Stimulated activated naive CD8-positive, alpha-beta T cell treated with anti-CD3 and anti-CD28 coated beads, Interleukin-15, Interleukin-2, amounts not matched to agents 100 ng/mL and 50 ng/mL, for 24 hours (primary cell): ENCODE measurements at regions not wholly inside any gene's neighbourhood (a gene's known extent, or its start where the extent isn't known, plus 50 kb on each side); places are given as distances from the start of the nearest gene placed in this dataset.

Source experiments
- H3K27ac Mint-ChIP-seq: one replicate; pipeline ENCODE4 v1.8.0; 2021; ENCODE audit warnings: mild to moderate bottlenecking, mixed read lengths
- H3K27me3 Mint-ChIP-seq: one replicate; pipeline ENCODE4 v1.8.0; 2021; ENCODE audit warnings: mixed read lengths
- H3K36me3 Mint-ChIP-seq: one replicate; pipeline ENCODE4 v1.8.0; 2021; ENCODE audit warnings: low read depth, mixed read lengths
- H3K4me1 Mint-ChIP-seq: one replicate; pipeline ENCODE4 v1.8.0; 2021; ENCODE audit warnings: low read depth, mixed read lengths
- H3K4me3 Mint-ChIP-seq: one replicate; pipeline ENCODE4 v1.8.0; 2021; ENCODE audit warnings: mild to moderate bottlenecking, mixed read lengths
- H3K9me3 Mint-ChIP-seq: one replicate; pipeline ENCODE4 v1.8.0; 2021; ENCODE audit warnings: mixed read lengths

DNA sequence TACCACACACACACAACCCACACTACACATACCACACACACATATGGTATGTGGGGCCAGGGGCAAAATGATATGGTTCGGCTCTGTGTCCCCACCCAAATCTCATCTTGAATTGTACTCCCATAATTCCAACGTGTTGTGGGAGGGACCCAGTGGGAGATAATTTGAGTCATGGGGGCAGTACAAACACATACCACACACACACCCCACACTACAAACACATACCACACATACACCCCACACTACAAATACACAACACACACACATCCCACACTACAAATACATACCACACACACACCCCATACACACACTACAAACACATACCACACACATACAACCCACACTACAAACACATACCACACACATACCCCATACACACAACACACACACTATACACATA lies 117.8 kb downstream of the TTC32 start:
- Mint-ChIP-seq H3K27ac (no peak overlapping the region), H3K9me3 (peaks cover 5% of the 10 kb centered on the region), H3K4me3 (no peak overlapping the region), H3K27me3 (peaks cover 14% of the 10 kb centered on the region), H3K36me3 (no peaks in the 10 kb centered on the region), H3K4me1 (no peaks in the 10 kb centered on the region)

DNA sequence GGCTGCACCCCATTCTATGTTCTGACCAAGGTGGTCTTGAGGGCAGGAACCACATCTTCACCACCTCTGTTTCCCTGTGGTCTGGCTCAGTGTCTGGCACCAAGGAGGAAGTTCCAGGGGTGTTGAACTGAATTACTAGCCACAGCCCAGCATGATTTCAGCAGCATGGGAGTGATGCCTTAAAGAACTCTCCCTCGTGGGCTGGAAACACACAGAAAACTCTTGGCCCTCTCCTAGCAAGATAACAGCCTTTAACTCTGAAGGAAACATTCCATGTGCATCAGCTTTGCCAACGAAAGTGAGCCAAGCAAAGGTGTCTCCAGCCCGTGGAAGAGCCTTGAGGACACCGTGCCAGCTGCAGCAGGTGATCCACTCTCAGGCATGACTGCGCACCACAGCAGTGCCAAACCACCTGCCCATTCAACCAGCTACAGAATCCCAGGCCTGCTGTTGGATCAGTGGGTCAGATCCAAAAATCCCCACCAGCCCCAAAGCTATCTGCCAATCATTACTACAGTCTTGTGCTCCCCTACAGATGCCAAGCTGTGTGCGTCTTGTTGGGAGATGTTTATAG lies 124.8 kb downstream of the TTC32 start:
- Mint-ChIP-seq H3K27me3 (peaks cover 4% of the 10 kb centered on the region), H3K36me3 (no peaks in the 10 kb centered on the region), H3K9me3 (no peaks in the 10 kb centered on the region), H3K4me1 (no peaks in the 10 kb centered on the region), H3K4me3 (no peak overlapping the region), H3K27ac (no peak overlapping the region)

DNA sequence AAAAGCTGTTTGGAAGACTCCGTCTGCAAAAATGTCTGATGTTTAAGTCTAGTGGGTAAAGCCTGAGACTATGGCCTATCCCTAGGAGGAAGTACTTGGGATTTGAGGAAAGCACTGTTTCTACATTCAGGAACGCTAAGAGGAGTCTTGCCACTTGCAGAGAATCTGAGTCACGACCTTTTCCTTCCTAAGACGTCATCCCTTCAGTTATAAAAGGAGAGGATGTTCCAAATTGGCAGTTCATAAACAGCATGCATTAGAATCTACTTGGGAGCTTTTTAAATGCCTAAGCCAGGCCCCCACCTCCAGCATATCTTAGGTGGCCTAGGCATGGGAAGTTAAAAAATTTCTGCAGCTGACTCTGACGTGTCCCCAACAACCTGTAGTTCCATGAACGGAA lies 125.9 kb downstream of the TTC32 start:
- Mint-ChIP-seq H3K27ac (no peak overlapping the region), H3K4me3 (no peak overlapping the region), H3K36me3 (no peaks in the 10 kb centered on the region), H3K9me3 (no peaks in the 10 kb centered on the region), H3K27me3 (no peaks in the 10 kb centered on the region), H3K4me1 (no peaks in the 10 kb centered on the region)

DNA sequence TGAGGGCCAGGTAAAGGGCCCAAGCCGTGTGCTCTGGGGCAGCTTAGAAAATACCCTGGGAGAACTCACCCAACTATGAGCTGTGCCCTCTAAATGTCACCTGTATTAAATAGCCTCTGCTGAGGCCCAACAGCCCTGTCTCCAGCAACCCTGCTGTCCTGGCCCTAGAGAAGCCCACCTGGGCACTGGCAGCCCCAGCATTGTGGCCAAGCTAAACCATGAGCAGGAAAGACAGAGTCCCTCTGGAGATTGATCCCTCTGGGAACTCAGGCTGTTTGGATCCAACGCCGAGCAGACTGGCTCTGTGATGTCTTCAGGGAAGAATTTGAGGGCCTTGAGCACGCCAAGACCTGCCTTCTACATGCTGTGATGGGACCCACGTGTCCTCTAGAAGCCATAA lies 126.5 kb downstream of the TTC32 start:
- no peak overlapping the region for H3K27ac Mint-ChIP-seq
- H3K4me1 Mint-ChIP-seq, result no peaks in the 10 kb centered on the region
- no peaks in the 10 kb centered on the region for H3K27me3 Mint-ChIP-seq
- H3K9me3 Mint-ChIP-seq, result no peaks in the 10 kb centered on the region
- H3K36me3 Mint-ChIP-seq, result no peaks in the 10 kb centered on the region
- H3K4me3 Mint-ChIP-seq, result no peak overlapping the region

DNA sequence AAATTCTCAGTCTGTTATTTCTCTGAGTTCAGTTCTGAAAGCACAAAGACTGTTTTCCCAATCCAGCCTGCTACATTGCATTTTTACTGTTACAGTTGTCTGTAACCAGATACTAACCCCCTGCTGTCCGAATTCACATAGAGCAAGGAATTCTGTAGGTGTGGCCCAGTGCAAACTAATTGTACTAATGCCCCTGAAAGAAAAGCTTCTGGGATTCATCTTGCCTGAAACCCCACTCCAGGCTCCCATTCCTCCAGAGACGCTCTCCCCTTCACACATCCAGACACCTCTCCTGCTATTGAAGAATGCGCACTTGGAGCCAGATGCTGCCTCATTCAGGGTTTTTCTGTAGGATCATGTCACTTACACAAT lies 127.0 kb downstream of the TTC32 start:
- Mint-ChIP-seq H3K36me3 (no peaks in the 10 kb centered on the region), H3K4me3 (no peak overlapping the region), H3K27me3 (no peaks in the 10 kb centered on the region), H3K27ac (no peak overlapping the region), H3K4me1 (no peaks in the 10 kb centered on the region), H3K9me3 (no peaks in the 10 kb centered on the region)

DNA sequence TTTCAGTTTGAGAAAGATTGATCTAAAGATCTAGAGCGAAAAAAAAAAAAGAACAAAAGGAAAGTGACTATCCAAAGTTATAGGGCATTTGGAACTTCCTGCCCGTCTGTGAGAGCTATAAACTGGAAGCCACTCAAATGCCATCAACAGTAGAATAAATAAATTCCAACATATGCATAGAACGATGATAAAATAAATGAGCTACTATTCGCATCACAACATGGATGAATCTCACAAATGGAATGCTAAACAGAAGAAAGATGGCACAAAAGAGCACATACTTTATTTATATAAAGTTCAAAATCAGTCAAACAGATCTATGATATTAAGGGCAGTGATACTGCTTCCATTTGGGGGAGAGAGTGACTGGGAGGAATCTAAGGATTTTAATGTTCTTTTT lies 128.8 kb downstream of the TTC32 start:
- Mint-ChIP-seq H3K36me3 (no peaks in the 10 kb centered on the region), H3K27ac (no peak overlapping the region), H3K27me3 (no peaks in the 10 kb centered on the region), H3K9me3 (no peaks in the 10 kb centered on the region), H3K4me1 (no peaks in the 10 kb centered on the region), H3K4me3 (no peak overlapping the region)

DNA sequence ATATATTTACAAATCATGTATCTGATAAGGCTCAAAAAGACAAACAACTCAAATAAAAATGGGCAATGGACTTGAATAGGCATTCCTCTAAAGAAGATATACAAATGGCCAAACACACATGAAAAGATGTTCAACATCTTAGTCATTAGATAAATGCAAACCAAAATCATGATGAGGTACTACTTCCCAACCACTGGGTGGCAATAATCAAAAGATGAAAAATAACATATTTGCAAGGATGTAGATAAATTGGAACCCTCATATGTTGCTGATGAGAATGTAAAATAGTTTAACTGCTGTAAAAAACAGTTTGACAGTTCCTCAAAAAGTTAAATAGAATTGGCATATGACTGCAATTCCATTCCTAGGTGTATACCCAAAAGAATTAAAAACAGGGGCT lies 132.3 kb downstream of the TTC32 start:
- Mint-ChIP-seq H3K4me3 (no peak overlapping the region), H3K9me3 (peaks cover 4% of the 10 kb centered on the region), H3K4me1 (no peaks in the 10 kb centered on the region), H3K36me3 (no peaks in the 10 kb centered on the region), H3K27ac (no peak overlapping the region), H3K27me3 (peaks cover 5% of the 10 kb centered on the region)

DNA sequence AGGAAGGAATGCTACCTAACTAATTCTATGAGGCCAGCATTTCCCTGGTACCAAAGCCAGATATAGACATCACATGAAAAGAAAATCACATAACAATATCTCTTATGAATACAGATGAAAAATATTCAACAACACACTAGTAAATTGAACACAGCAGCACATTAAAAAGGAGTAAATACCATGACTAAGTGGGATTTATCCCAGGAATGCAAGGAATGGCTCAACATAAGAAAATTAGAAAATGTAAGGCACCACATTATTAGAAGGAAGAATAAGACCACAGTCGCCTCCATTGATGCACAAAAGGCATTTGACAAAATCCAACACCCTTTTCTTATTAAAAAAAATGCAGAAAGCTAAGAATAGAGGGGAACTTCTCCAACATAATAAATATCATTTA lies 133.9 kb downstream of the TTC32 start:
- H3K27ac Mint-ChIP-seq, result no peak overlapping the region
- H3K4me1 Mint-ChIP-seq, result no peaks in the 10 kb centered on the region
- peaks cover 5% of the 10 kb centered on the region for H3K9me3 Mint-ChIP-seq
- peaks cover 5% of the 10 kb centered on the region for H3K27me3 Mint-ChIP-seq
- H3K4me3 Mint-ChIP-seq, result no peak overlapping the region
- H3K36me3 Mint-ChIP-seq, result no peaks in the 10 kb centered on the region

DNA sequence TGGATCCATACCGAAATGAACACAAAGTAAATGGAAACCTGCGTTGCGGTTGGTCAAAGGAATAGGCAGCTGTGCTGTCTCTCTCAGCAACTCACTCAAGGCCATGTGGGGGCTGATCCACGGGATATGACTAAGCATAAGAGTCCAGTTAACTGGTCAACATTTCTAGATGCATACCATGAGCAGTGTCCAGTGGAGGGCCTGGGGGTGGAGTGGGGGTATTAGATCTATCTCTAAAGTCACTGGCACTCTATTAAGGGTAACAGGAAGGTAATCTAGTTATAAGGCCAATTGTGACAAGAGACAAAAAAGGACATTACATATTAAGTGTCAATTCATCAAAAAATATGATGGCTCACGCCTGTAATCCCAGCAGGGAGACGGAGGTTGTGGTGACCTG lies 136.8 kb downstream of the TTC32 start:
- H3K27me3 Mint-ChIP-seq, result peaks cover 5% of the 10 kb centered on the region
- H3K27ac Mint-ChIP-seq, result no peak overlapping the region
- H3K4me1 Mint-ChIP-seq, result no peaks in the 10 kb centered on the region
- no peaks in the 10 kb centered on the region for H3K36me3 Mint-ChIP-seq
- H3K9me3 Mint-ChIP-seq, result peaks cover 5% of the 10 kb centered on the region
- H3K4me3 Mint-ChIP-seq, result no peak overlapping the region

DNA sequence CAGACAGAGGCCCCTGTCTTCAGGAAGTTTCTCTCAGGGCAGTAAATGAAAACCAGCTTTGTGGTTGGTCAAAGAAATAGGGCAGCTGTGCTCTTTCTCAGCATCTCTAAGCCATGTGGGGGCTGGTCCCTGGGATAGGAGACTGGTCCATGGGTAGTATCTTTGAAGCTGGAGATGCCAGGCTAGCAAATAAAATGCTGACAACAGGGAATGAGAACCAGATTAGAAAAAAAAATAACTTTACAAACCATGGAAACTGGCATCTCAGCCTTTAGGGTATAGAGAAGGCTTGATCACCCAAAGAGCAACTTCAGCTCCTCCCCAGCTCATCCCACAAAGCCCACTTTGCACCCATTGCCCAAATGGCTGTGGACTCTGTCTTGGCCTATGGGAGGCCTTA lies 138.1 kb downstream of the TTC32 start:
- Mint-ChIP-seq H3K27ac (no peak overlapping the region), H3K27me3 (peaks cover 5% of the 10 kb centered on the region), H3K36me3 (no peaks in the 10 kb centered on the region), H3K4me1 (no peaks in the 10 kb centered on the region), H3K9me3 (peaks cover 5% of the 10 kb centered on the region), H3K4me3 (no peak overlapping the region)

DNA sequence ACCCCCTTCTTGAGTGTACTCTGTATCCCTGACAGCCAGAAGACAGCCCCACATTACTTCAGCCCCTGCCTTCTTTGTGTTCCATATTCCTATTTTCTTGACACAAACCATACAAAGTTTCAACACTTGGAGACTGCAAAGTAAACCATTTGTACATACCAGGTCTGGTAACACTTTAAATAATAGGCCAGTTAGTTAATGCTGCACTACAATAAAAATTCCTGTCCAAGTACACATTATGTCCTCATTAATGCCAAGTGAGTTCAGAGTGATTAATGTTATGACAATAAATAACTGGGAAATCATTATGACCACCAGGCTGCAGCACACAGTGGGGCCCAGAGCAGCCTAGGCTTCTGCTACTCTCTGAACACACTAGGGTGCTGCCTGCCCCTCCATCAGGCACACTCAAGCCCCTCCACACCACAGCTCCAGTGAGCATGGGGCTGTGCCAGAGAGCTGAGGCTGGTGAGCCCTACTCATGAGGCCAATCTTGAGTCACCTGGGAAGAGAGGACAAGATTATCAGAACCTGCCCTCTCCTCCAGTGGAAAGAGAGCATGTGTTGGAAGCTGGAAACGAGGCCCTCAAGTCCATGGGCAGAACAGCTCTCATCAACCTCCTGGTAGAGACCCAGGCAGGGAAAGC lies 138.7 kb downstream of the TTC32 start:
- H3K4me1 Mint-ChIP-seq, result no peaks in the 10 kb centered on the region
- H3K9me3 Mint-ChIP-seq, result peaks cover 5% of the 10 kb centered on the region
- no peak overlapping the region for H3K27ac Mint-ChIP-seq
- H3K4me3 Mint-ChIP-seq, result no peak overlapping the region
- peaks cover 5% of the 10 kb centered on the region for H3K27me3 Mint-ChIP-seq
- H3K36me3 Mint-ChIP-seq, result no peaks in the 10 kb centered on the region

DNA sequence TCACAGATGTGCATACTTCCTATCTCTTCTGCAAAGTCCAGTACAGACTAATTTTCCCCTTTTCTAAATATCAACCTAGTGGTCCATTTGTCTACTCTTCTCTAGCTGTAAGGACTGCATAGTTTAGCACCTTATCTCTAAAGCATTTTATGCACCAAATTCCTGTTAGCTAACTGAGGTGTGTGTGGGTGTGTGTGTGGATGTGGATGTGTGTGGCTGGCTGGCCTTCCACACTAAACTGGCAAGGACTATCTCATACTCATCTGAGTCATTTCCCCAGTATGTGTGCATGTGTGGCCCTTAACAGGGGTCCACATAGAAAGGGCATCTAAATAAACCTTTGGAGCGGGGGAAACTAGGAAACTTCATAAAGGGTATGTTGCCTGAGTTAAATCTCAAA lies 139.6 kb downstream of the TTC32 start:
- no peaks in the 10 kb centered on the region for H3K27me3 Mint-ChIP-seq
- no peaks in the 10 kb centered on the region for H3K36me3 Mint-ChIP-seq
- no peak overlapping the region for H3K4me3 Mint-ChIP-seq
- H3K9me3 Mint-ChIP-seq, result peaks cover 5% of the 10 kb centered on the region
- H3K4me1 Mint-ChIP-seq, result no peaks in the 10 kb centered on the region
- H3K27ac Mint-ChIP-seq, result no peak overlapping the region

DNA sequence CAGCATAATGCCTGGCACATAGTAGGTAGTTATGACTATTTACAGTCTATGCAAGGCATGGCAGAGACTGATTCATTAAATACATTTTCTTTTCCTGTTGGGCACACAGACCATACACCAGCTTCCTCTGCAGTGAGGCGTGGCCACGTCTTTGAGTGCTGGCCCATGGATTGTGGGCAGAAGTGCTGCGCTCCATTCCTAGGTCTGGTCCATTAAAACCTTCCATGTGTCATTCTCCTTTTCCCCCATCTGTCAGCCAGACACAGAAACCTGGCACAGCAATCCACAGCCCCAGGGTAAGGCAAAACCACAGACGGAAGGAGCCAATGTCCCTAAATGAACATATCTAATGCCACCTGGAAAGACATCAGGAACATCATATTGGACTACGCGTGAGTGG lies 141.9 kb downstream of the TTC32 start:
- peaks cover 4% of the 10 kb centered on the region for H3K9me3 Mint-ChIP-seq
- no peaks in the 10 kb centered on the region for H3K36me3 Mint-ChIP-seq
- H3K4me3 Mint-ChIP-seq, result no peak overlapping the region
- no peaks in the 10 kb centered on the region for H3K27me3 Mint-ChIP-seq
- H3K27ac Mint-ChIP-seq, result no peak overlapping the region
- no peaks in the 10 kb centered on the region for H3K4me1 Mint-ChIP-seq

DNA sequence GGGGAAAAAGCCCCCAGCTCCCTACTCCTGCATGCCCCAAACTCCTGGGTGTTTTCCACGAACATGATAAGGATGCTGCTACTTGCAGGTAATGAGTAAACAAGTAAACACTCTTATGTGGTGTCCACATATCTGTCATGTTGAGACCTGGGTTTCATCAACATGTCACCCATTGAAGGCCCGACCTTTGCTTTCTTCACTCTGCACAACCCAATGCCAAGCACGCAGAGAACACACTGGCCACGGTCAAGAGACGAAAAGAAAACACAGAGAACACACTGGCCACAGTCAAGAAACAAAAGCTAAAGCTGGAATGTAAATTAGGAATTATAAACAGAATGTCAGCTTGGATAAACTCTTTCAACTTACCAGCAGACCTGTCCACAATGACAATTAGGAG lies 143.1 kb downstream of the TTC32 start:
- no peak overlapping the region for H3K27ac Mint-ChIP-seq
- no peaks in the 10 kb centered on the region for H3K27me3 Mint-ChIP-seq
- H3K36me3 Mint-ChIP-seq, result no peaks in the 10 kb centered on the region

DNA sequence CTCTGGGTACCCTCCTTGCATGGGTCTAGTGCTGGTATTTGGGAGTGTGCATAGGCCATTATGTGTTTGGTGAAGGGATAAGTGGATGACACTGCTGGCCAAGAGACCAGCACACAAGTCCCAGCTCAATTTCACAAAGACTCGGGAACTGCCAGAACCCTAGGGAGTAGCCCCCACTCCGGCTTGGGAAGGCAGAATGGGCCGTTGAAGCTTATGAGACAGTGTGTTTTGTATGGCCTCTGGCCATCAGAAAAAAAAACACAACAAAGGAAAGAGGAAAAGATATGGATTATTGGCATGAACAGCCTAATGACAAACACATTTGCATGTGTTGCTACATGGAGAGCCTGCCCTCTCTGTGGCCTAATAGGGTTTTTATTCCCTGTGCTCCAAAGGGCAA lies 144.2 kb downstream of the TTC32 start:
- Mint-ChIP-seq H3K9me3 (no peaks in the 10 kb centered on the region), H3K4me3 (no peak overlapping the region), H3K36me3 (no peaks in the 10 kb centered on the region), H3K27me3 (no peaks in the 10 kb centered on the region), H3K4me1 (no peaks in the 10 kb centered on the region), H3K27ac (no peak overlapping the region)

More for the DNA sequence above, 143.1 kb downstream of the TTC32 start:
- Mint-ChIP-seq H3K4me3 (no peak overlapping the region), H3K4me1 (no peaks in the 10 kb centered on the region), H3K9me3 (no peaks in the 10 kb centered on the region)

DNA sequence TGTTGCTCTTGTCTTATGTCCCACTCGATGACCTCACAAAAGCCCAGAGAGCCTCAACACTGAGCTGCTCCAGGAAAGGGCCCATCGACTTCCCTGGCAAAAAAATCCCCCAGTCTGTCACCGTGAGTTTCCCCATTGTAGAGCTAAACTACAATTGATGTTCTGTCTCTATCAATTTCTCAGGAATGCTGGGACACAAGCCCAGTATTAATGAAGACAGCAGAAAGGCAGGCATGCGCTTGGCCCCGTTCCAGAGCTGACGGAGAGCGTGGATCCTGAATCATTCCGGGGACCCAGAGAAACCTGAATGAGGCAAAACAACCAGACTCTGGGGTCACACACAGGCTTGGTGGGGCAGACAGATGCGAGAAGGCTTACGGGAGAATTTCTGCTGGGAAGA lies 146.9 kb downstream of the TTC32 start:
- H3K36me3 Mint-ChIP-seq, result no peaks in the 10 kb centered on the region
- no peaks in the 10 kb centered on the region for H3K4me1 Mint-ChIP-seq
- no peaks in the 10 kb centered on the region for H3K9me3 Mint-ChIP-seq
- H3K27ac Mint-ChIP-seq, result no peak overlapping the region
- H3K27me3 Mint-ChIP-seq, result peaks cover 4% of the 10 kb centered on the region
- H3K4me3 Mint-ChIP-seq, result no peak overlapping the region
